GM20000 (cell line): ENCODE measurements at regions not wholly inside any gene's neighbourhood (a gene's known extent, or its start where the extent isn't known, plus 50 kb on each side); places are given as distances from the start of the nearest gene placed in this dataset.
"Not testable (repeated sequence)": the region's sequence is repeated elsewhere in the genome, so short reads cannot be mapped to it uniquely, and the experiment has no call there.

Experiments used
- DNase-seq: peaks from one replicate; pipeline ENCODE4 v3.0.0; 2012; ENCODE audit warnings: low spot score
- CTCF ChIP-seq: IDR thresholded peaks from 2 replicates; pipeline ENCODE4 v1.5.1; 2012; ENCODE audit warnings: mild to moderate bottlenecking, control low read depth; ENCODE audit errors: extremely low read depth, missing control alignments

- no peak for TF ChIP-seq CTCF
- no peak for DNase-seq
These were observed 214.4 kb downstream of the UTP18 start for GRCh38 chr17:51474764-51475163.

- TF ChIP-seq CTCF = no peak
- no peak for DNase-seq
These were observed 215.4 kb downstream of the UTP18 start for GRCh38 chr17:51475730-51476129.

GRCh38 chr17:51479303-51479702 is 219.0 kb downstream of the UTP18 start:
- DNase-seq = no peak
- no peak for TF ChIP-seq CTCF

GRCh38 chr17:51481370-51481769 is 221.0 kb downstream of the UTP18 start:
- no peak for DNase-seq
- no peak for TF ChIP-seq CTCF

- not testable (repeated sequence) for DNase-seq
These were observed 221.9 kb downstream of the UTP18 start for GRCh38 chr17:51482248-51482647.

GRCh38 chr17:51486091-51486490 is 225.7 kb downstream of the UTP18 start:
- DNase-seq = no peak
- no peak for TF ChIP-seq CTCF

- no peak for TF ChIP-seq CTCF
- no peak for DNase-seq
These were observed 226.7 kb downstream of the UTP18 start for GRCh38 chr17:51486885-51487520.

GRCh38 chr17:51487947-51488346 is 227.6 kb downstream of the UTP18 start:
- no peak for DNase-seq
- no peak for TF ChIP-seq CTCF
